PC-9 (cell line): ENCODE measurements at regions not wholly inside any gene's neighbourhood (a gene's known extent, or its start where the extent isn't known, plus 50 kb on each side); places are given as distances from the start of the nearest gene placed in this dataset.

ENCODE experiments used
- BruUV-seq: library from RNA; stranded (reverse); fragments of 400-500 nt; replicated peaks from 2 replicates; lab custom pipeline; 2021; lab: Mats Ljungman, UMichigan
- CTCF ChIA-PET: fragments of 300-600 bp; sonication (Branson Sonifier 250); formaldehyde crosslinking; loops from one replicate; lab custom pipeline; 2022; ENCODE audit warnings: antibody characterized with exemption; lab: Charles Lee
- POLR2A ChIA-PET: fragments of 300-600 bp; sonication (Branson Sonifier 250); formaldehyde crosslinking; loops from one replicate; lab custom pipeline; 2022; ENCODE audit warnings: antibody characterized with exemption; ENCODE audit not compliant: unreplicated experiment; lab: Charles Lee
- DNase-seq, 2 experiments: peaks; one replicate each; pipeline versions ENCODE4 v3.0.0 to v3.0.0-alpha.2; 2015 to 2022; ENCODE audit warnings: mixed read lengths in 1 of 2
- H2AFZ ChIP-seq: fragments of 200-600 bp; sonication (generic); 2 replicates; pipeline ENCODE4 v1.8.1; 2017; ENCODE audit warnings: antibody characterized with exemption
- H3F3A ChIP-seq: fragments of 200-600 bp; sonication (generic); 2 replicates; pipeline ENCODE4 v1.8.1; 2017; ENCODE audit warnings: antibody characterized with exemption, mild to moderate bottlenecking, low read depth; ENCODE audit not compliant: insufficient read depth
- H3K27ac ChIP-seq: fragments of 200-600 bp; sonication (generic); 2 replicates; pipeline ENCODE4 v1.6.1; 2016; ENCODE audit warnings: mixed run types
- H3K27me3 ChIP-seq: fragments of 200-600 bp; sonication (generic); 2 replicates; pipeline ENCODE4 v1.6.1; 2016; ENCODE audit warnings: low read depth, mixed run types; ENCODE audit not compliant: insufficient read depth
- H3K36me3 ChIP-seq: fragments of 200-600 bp; sonication (generic); 2 replicates; pipeline ENCODE4 v1.6.1; 2016; ENCODE audit warnings: low read depth, mixed run types
- H3K4me1 ChIP-seq: fragments of 200-600 bp; sonication (generic); replicated peaks from 2 replicates; pipeline ENCODE4 v1.6.1; 2016; ENCODE audit warnings: mixed run types; ENCODE audit not compliant: insufficient read depth
- H3K4me2 ChIP-seq: fragments of 200-600 bp; sonication (generic); 2 replicates; pipeline ENCODE4 v1.6.1; 2017; ENCODE audit warnings: mixed run types
- H3K4me3 ChIP-seq: fragments of 200-600 bp; sonication (generic); 2 replicates; pipeline ENCODE4 v1.6.1; 2016; ENCODE audit warnings: mixed run types
- H3K79me2 ChIP-seq: fragments of 200-600 bp; sonication (generic); 2 replicates; pipeline ENCODE4 v1.6.1; 2017; ENCODE audit warnings: low read depth, mixed run types
- H3K9me2 ChIP-seq: fragments of 200-600 bp; sonication (generic); 2 replicates; pipeline ENCODE4 v1.8.1; 2017; ENCODE audit warnings: mild to moderate bottlenecking; ENCODE audit not compliant: insufficient read depth
- H3K9me3 ChIP-seq: fragments of 200-600 bp; sonication (generic); 2 replicates; pipeline ENCODE4 v1.8.1; 2016; ENCODE audit warnings: low read depth; ENCODE audit not compliant: insufficient read depth
- H4K20me1 ChIP-seq: fragments of 200-600 bp; sonication (generic); 2 replicates; pipeline ENCODE4 v1.8.1; 2017; ENCODE audit not compliant: insufficient read depth
- EZH2 ChIP-seq: fragments of 200-600 bp; sonication (generic); IDR thresholded peaks from 2 replicates; pipeline ENCODE4 v1.8.0; 2017; ENCODE audit warnings: antibody characterized with exemption, low read depth
- intact Hi-C: fragments of 100-400 bp; cut with micrococcal nuclease; formaldehyde crosslinking; loops from one replicate; pipeline ENCODE4 v1.10.0; 2022; ENCODE audit not compliant: unreplicated experiment
- TF ChIP-seq, protein P1 (sequence below): fragments of 200-600 bp; sonication (generic); conservative IDR thresholded peaks from 2 replicates; pipeline ENCODE4 v1.6.1; 2017; ENCODE audit warnings: mixed run types, antibody characterized with exemption, mild to moderate bottlenecking, moderate library complexity

DNA sequence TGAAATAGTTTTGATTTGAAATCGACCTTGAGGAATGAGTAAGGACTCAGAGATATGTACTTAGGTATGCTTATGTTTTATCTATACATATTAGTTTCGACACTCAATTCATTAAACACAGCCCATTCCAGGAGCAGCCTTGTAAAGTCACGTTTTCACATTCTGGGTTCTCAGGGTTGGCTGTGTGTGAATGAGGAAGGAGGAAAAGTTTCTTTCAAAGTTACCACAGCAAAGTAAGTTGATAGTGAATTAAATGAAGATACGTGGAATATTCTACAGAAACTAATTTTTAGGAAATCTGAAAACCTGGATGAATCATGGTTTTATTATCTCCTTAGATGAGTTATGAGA lies 133.5 kb downstream of the C3orf38 start:
- CTCF ChIA-PET: no interaction called here
- Histone ChIP-seq H2AFZ (no peak overlapping the region), H3K9me3 (no peaks in the 10 kb centered on the region), H3K79me2 (no peaks in the 10 kb centered on the region), H3K36me3 (no peaks in the 10 kb centered on the region), H4K20me1 (no peaks in the 10 kb centered on the region), H3F3A (no peaks in the 10 kb centered on the region), H3K4me3 (no peak overlapping the region), H3K9me2 (no peaks in the 10 kb centered on the region; the same call in 1 of the 2 replicates), H3K27ac (no peak overlapping the region), H3K27me3 (no peaks in the 10 kb centered on the region), H3K4me2 (no peak overlapping the region), H3K4me1 (no peaks in the 10 kb centered on the region)
- TF ChIP-seq, protein P1, sequence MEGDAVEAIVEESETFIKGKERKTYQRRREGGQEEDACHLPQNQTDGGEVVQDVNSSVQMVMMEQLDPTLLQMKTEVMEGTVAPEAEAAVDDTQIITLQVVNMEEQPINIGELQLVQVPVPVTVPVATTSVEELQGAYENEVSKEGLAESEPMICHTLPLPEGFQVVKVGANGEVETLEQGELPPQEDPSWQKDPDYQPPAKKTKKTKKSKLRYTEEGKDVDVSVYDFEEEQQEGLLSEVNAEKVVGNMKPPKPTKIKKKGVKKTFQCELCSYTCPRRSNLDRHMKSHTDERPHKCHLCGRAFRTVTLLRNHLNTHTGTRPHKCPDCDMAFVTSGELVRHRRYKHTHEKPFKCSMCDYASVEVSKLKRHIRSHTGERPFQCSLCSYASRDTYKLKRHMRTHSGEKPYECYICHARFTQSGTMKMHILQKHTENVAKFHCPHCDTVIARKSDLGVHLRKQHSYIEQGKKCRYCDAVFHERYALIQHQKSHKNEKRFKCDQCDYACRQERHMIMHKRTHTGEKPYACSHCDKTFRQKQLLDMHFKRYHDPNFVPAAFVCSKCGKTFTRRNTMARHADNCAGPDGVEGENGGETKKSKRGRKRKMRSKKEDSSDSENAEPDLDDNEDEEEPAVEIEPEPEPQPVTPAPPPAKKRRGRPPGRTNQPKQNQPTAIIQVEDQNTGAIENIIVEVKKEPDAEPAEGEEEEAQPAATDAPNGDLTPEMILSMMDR: no peak
- no peak for TF ChIP-seq EZH2
- intact Hi-C loops: no loop called here
- no peak for DNase-seq
- POLR2A ChIA-PET: no interaction called here
- no TSS peak for BruUV-seq

DNA sequence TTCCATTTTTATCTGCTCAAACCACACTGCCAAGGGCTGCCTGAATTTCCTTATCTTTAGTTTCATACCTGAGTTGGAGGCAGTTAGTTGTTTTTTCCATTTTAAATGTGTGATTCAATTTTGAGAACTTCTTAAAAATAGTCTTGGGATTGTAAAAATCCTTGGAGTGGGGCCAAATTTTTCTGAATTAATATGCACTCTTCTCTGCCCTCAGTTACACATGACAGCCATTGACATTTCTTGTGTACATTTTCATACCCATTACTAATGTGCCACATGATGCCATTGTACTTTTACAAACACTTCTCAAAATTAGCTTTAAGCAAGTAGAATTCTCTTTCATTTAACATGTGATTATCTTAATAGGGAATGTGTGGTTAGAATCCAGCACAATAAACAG lies 141.7 kb downstream of the C3orf38 start:
- H3K9me3 ChIP-seq: no peaks in the 10 kb centered on the region
- H4K20me1 ChIP-seq: no peaks in the 10 kb centered on the region
- H3K4me1 ChIP-seq: no peaks in the 10 kb centered on the region
- H3K9me2 ChIP-seq: no peaks in the 10 kb centered on the region
- no peaks in the 10 kb centered on the region for H3K36me3 ChIP-seq
- ChIA-PET POLR2A (no interaction called here), CTCF (no interaction called here)
- TF ChIP-seq, protein P1: no peak
- no peak for TF ChIP-seq EZH2
- no peaks in the 10 kb centered on the region for H3F3A ChIP-seq
- H2AFZ ChIP-seq: no peak overlapping the region
- BruUV-seq: no TSS peak
- H3K4me3 ChIP-seq: no peak overlapping the region
- H3K27ac ChIP-seq: no peak overlapping the region
- intact Hi-C loops: no loop called here
- H3K79me2 ChIP-seq: no peaks in the 10 kb centered on the region
- H3K27me3 ChIP-seq: no peaks in the 10 kb centered on the region
- H3K4me2 ChIP-seq: no peak overlapping the region
- no peak for DNase-seq

DNA sequence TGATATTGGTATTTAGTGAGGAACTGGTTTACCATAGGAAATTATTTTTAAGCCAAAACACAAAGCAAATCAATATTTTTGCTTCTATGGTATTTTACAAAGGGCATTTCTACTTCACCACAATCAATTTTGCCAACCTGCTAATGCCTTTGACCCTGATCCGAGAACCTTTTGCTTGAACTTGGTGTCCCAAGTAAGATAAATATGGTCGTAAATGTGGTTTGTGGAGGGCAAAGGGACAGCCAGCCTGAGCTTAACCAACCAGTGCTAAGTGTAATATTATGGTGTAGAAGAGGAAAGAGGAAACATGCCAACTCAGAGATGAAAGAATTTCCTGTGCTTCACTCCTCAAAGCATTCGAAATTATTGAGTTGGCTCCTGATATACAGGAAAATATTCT lies 148.4 kb downstream of the C3orf38 start:
- ChIA-PET POLR2A (no interaction called here), CTCF (no interaction called here)
- H2AFZ ChIP-seq: no peak overlapping the region
- H3K27me3 ChIP-seq: no peaks in the 10 kb centered on the region
- TF ChIP-seq, protein P1: no peak
- no peak for TF ChIP-seq EZH2
- no peak overlapping the region for H3K4me2 ChIP-seq
- intact Hi-C loops: no loop called here
- no peak overlapping the region for H3K27ac ChIP-seq
- H4K20me1 ChIP-seq: no peaks in the 10 kb centered on the region
- no peaks in the 10 kb centered on the region for H3K36me3 ChIP-seq
- H3K9me3 ChIP-seq: no peaks in the 10 kb centered on the region
- no peaks in the 10 kb centered on the region for H3K4me1 ChIP-seq
- BruUV-seq: no TSS peak
- no peaks in the 10 kb centered on the region for H3F3A ChIP-seq
- no peak overlapping the region for H3K4me3 ChIP-seq
- H3K79me2 ChIP-seq: no peaks in the 10 kb centered on the region
- no peaks in the 10 kb centered on the region for H3K9me2 ChIP-seq
- DNase-seq: no peak
